HCT116 (cell line): ENCODE measurements at regions not wholly inside any gene's neighbourhood (a gene's known extent, or its start where the extent isn't known, plus 50 kb on each side); places are given as distances from the start of the nearest gene placed in this dataset.
A peak's percentile ranks its signal among the peaks of the same experiment; 100 is the strongest.

ENCODE experiments used
- ATAC-seq: fragments of 200-7000 bp; cut with Tn5 transposase; 2 replicates; pipeline ENCODE4 v1.9.1; 2020; ENCODE audit warnings: mild to moderate bottlenecking, moderate library complexity
- BruUV-seq: library from RNA; stranded (reverse); fragments of 400-500 nt; replicated peaks from 2 replicates; lab custom pipeline; 2021; lab: Mats Ljungman, UMichigan
- CTCF ChIA-PET: fragments of 300-600 bp; sonication (Branson Sonifier 250); formaldehyde crosslinking; loops from one replicate; lab custom pipeline; 2021; ENCODE audit warnings: antibody characterized with exemption; lab: Charles Lee
- POLR2A ChIA-PET: fragments of 300-600, 350-600 bp; sonication (Branson Sonifier 250); formaldehyde crosslinking; loops from one replicate; lab custom pipeline; 2021; ENCODE audit warnings: antibody characterized with exemption; lab: Charles Lee
- RAD21 ChIA-PET, 2 experiments: fragments of 300-600 bp; sonication (Branson Sonifier 250); formaldehyde crosslinking; loops; one replicate each; lab custom pipeline; 2023; ENCODE audit warnings: low total read pairs in 2 of 2; ENCODE audit not compliant: uncharacterized antibody in 2 of 2, unreplicated experiment in 2 of 2, low non-redundant PET in 1 of 2; lab: Charles Lee
- DNase-seq: peaks from one replicate; pipeline ENCODE4 v3.0.0-alpha.2; 2010; ENCODE audit warnings: low read depth, low spot score
- H2AFZ ChIP-seq: fragments of 200-600 bp; shearing (Covaris generic), sonication (generic); 2 replicates; pipeline ENCODE4 v1.6.1; 2017; ENCODE audit warnings: low read depth, mixed run types, mixed read lengths, antibody characterized with exemption, low read length; ENCODE audit not compliant: poor library complexity, severe bottlenecking
- H3K27ac ChIP-seq: 2 replicates; pipeline ENCODE4 v1.5.1; 2012; ENCODE audit warnings: low read depth, low read length
- H3K27me3 ChIP-seq: fragments of 200-600 bp; sonication (generic); 2 replicates; pipeline ENCODE4 v1.6.1; 2016; ENCODE audit warnings: mixed run types, low read length, mixed read lengths; ENCODE audit not compliant: insufficient read depth
- H3K36me3 ChIP-seq, 2 experiments: fragments of 200-500 bp in 1 of 2; fragments of 200-600 bp in 1 of 2; sonication (Bioruptor generic) in 1 of 2; sonication (generic) in 1 of 2; 2 replicates each; pipeline versions ENCODE4 v1.5.1 to v1.6.1; 2014 to 2016; ENCODE audit warnings: low read length in 2 of 2, inconsistent platforms in 1 of 2, mixed read lengths in 1 of 2, mixed run types in 1 of 2; ENCODE audit not compliant: insufficient read depth in 2 of 2, control insufficient read depth in 1 of 2
- H3K4me1 ChIP-seq, 2 experiments: fragments of 200-600 bp in 1 of 2; sonication (generic) in 1 of 2; 2 replicates each; pipeline versions ENCODE4 v1.5.1 to v1.6.1; 2012 to 2017; ENCODE audit warnings: low read length in 2 of 2, inconsistent platforms in 1 of 2, mild to moderate bottlenecking in 1 of 2, mixed read lengths in 1 of 2, mixed run types in 1 of 2, moderate library complexity in 1 of 2; ENCODE audit not compliant: insufficient read depth in 2 of 2, control insufficient read depth in 1 of 2
- H3K4me2 ChIP-seq: fragments of 200-600 bp; sonication (generic); 2 replicates; pipeline ENCODE4 v1.6.1; 2017; ENCODE audit warnings: mixed run types, low read length, mixed read lengths
- H3K4me3 ChIP-seq, 2 experiments: fragments of 200-600 bp in 1 of 2; sonication (generic) in 1 of 2; replicated peaks in 1 of 2; 2 replicates each; pipeline ENCODE4 v1.5.1; 2011 to 2016; ENCODE audit warnings: low read length in 2 of 2, control low read depth in 1 of 2, low read depth in 1 of 2, mild to moderate bottlenecking in 1 of 2, mixed read lengths in 1 of 2, mixed run types in 1 of 2
- H3K79me2 ChIP-seq: fragments of 200-600 bp; sonication (generic); 2 replicates; pipeline ENCODE4 v1.6.1; 2017; ENCODE audit warnings: mild to moderate bottlenecking, mixed run types, low read length, moderate library complexity, mixed read lengths; ENCODE audit not compliant: insufficient read depth
- H3K9ac ChIP-seq: fragments of 200-600 bp; sonication (generic); 2 replicates; pipeline ENCODE4 v1.6.1; 2016; ENCODE audit warnings: low read length, mixed read lengths
- H3K9me2 ChIP-seq: fragments of 200-600 bp; sonication (generic), shearing (Covaris generic); 2 replicates; pipeline ENCODE4 v1.6.1; 2017; ENCODE audit warnings: mixed run types, mild to moderate bottlenecking, moderate library complexity; ENCODE audit not compliant: insufficient read depth
- H3K9me3 ChIP-seq, 2 experiments: fragments of 200-500 bp in 1 of 2; fragments of 200-600 bp in 1 of 2; sonication (Bioruptor generic) in 1 of 2; sonication (generic) in 1 of 2; 2 replicates each; pipeline ENCODE4 v1.6.1; 2014 to 2017; ENCODE audit warnings: low read length in 2 of 2, mixed read lengths in 2 of 2, inconsistent platforms in 1 of 2, low read depth in 1 of 2, mild to moderate bottlenecking in 1 of 2, mixed run types in 1 of 2, moderate library complexity in 1 of 2; ENCODE audit not compliant: control insufficient read depth in 1 of 2, insufficient read depth in 1 of 2
- H4K20me1 ChIP-seq: fragments of 200-600 bp; sonication (generic), shearing (Covaris generic); 2 replicates; pipeline ENCODE4 v1.6.1; 2017; ENCODE audit warnings: mixed run types, mild to moderate bottlenecking, moderate library complexity; ENCODE audit not compliant: insufficient read depth
- CBX3 ChIP-seq: IDR thresholded peaks from 2 replicates; pipeline ENCODE4 v1.6.1; 2012; ENCODE audit warnings: low read depth
- CEBPB ChIP-seq: IDR thresholded peaks from 2 replicates; pipeline ENCODE4 v1.6.1; 2012; ENCODE audit warnings: low read depth
- EGR1 ChIP-seq: IDR thresholded peaks from 2 replicates; pipeline ENCODE4 v1.6.1; 2012; ENCODE audit warnings: low read depth
- ELF1 ChIP-seq: IDR thresholded peaks from 2 replicates; pipeline ENCODE4 v1.6.1; 2012; ENCODE audit warnings: low read depth, borderline replicate concordance
- POLR2AphosphoS5 ChIP-seq: IDR thresholded peaks from 2 replicates; pipeline ENCODE4 v1.6.1; 2011; ENCODE audit warnings: mild to moderate bottlenecking, low read depth, low read length, moderate library complexity
- SP1 ChIP-seq: IDR thresholded peaks from 2 replicates; pipeline ENCODE4 v1.6.1; 2012; ENCODE audit warnings: low read depth
- TCF7L2 ChIP-seq: IDR thresholded peaks from 2 replicates; pipeline ENCODE4 v1.7.0; 2011; ENCODE audit warnings: borderline replicate concordance, inconsistent platforms; ENCODE audit not compliant: insufficient read depth, insufficient read length; ENCODE audit errors: extremely low read depth
- ZNF274 ChIP-seq: fragments of 200-500 bp; sonication (Bioruptor generic); IDR thresholded peaks from 2 replicates; pipeline ENCODE4 v1.6.1; 2014; ENCODE audit warnings: mild to moderate bottlenecking, low read depth, low read length, inconsistent platforms
- intact Hi-C: fragments of 100-400 bp; cut with micrococcal nuclease; formaldehyde crosslinking; loops from 2 replicates; pipeline ENCODE4 v1.10.0; 2022
- TF ChIP-seq, protein P1 (sequence below): IDR thresholded peaks from 2 replicates; pipeline ENCODE4 v1.6.1; 2012; ENCODE audit warnings: low read depth
- TF ChIP-seq, protein P2 (sequence below), 3 experiments: fragments of 200-600 bp in 1 of 3; sonication (generic) in 1 of 3; IDR thresholded peaks in 2 of 3; conservative IDR thresholded peaks in 1 of 3; 2 replicates each; pipeline ENCODE4 v1.5.1; 2012 to 2017; ENCODE audit warnings: low read depth in 2 of 3, low read length in 2 of 3, antibody characterized with exemption in 1 of 3, borderline replicate concordance in 1 of 3, control low read depth in 1 of 3, mild to moderate bottlenecking in 1 of 3, mixed read lengths in 1 of 3, mixed run types in 1 of 3, moderate library complexity in 1 of 3; ENCODE audit not compliant: insufficient read depth in 1 of 3

DNA sequence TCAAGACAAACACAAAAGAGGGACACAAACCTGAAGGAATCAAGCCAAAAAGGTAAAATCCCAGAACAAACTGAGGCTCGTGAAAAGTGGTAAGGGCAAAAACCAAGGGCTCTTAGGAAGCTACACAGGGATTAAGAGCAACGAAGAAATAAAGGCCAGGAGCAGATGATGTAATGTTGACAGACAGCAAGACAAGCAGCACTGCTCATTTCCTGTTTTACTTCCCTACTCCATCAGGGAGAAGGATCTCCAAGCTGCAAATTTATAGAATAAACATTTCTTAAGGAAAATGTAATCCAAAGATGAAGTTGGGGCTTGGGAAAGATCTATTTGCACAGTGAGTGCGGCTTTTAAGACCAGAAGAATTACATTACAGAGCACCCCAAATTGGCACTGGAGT lies 182.3 kb upstream of the MAP1B start:
- no peaks in the 10 kb centered on the region for H3K27me3 ChIP-seq
- H3K4me1 ChIP-seq, result peaks cover 6 to 34% of the 10 kb centered on the region in 2 experiments; a peak in 3 of 4 replicates
- no TSS peak for BruUV-seq
- no peaks in the 10 kb centered on the region for H4K20me1 ChIP-seq
- no peak overlapping the region for H3K9ac ChIP-seq
- no peaks in the 10 kb centered on the region for H3K9me3 ChIP-seq
- no peaks in the 10 kb centered on the region for H3K79me2 ChIP-seq
- ATAC-seq, result no peak
- H3K27ac ChIP-seq, result no peak overlapping the region
- ChIA-PET CTCF (no interaction called here), RAD21 (no interaction called here)
- H3K36me3 ChIP-seq, result no peaks in the 10 kb centered on the region
- TF ChIP-seq, protein P1, sequence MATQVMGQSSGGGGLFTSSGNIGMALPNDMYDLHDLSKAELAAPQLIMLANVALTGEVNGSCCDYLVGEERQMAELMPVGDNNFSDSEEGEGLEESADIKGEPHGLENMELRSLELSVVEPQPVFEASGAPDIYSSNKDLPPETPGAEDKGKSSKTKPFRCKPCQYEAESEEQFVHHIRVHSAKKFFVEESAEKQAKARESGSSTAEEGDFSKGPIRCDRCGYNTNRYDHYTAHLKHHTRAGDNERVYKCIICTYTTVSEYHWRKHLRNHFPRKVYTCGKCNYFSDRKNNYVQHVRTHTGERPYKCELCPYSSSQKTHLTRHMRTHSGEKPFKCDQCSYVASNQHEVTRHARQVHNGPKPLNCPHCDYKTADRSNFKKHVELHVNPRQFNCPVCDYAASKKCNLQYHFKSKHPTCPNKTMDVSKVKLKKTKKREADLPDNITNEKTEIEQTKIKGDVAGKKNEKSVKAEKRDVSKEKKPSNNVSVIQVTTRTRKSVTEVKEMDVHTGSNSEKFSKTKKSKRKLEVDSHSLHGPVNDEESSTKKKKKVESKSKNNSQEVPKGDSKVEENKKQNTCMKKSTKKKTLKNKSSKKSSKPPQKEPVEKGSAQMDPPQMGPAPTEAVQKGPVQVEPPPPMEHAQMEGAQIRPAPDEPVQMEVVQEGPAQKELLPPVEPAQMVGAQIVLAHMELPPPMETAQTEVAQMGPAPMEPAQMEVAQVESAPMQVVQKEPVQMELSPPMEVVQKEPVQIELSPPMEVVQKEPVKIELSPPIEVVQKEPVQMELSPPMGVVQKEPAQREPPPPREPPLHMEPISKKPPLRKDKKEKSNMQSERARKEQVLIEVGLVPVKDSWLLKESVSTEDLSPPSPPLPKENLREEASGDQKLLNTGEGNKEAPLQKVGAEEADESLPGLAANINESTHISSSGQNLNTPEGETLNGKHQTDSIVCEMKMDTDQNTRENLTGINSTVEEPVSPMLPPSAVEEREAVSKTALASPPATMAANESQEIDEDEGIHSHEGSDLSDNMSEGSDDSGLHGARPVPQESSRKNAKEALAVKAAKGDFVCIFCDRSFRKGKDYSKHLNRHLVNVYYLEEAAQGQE, result no peak
- TF ChIP-seq ELF1, result 0 out of 2 replicates have a peak, but pooled peaks have one; percentile 15
- TF ChIP-seq, all 23 proteins: peak for 1
- Histone ChIP-seq H3K9me2 (no peaks in the 10 kb centered on the region), H3K4me2 (no peak overlapping the region), H3K4me3 (no peak overlapping the region), H2AFZ (peak overlapping the region; percentile 81)
- POLR2A ChIA-PET, result no interaction called here
- intact Hi-C loops, result no loop called here
- DNase-seq, result no peak

DNA sequence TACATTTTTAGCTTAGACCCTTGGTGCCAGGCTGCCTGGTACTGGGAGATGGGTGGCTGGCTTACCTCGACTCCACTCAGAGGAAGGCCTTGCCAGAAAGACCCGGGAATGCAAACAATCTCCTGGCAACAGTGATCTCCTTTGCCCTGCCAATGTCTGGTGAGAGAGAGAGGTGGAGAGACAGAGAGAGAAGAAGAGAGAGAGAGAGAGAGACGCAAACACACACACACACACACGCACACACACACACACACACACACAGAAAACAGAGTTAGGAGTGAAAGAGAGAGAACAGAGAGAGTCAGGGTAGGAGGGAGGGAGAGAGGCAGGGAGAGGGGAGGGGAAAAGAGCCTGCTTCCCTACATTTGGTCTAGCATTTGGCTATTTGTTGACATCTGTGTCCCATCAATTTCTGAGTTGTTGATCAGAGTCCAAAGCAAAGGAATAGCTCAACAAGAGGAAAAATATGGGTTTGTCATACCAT lies 181.6 kb upstream of the MAP1B start:
- ChIA-PET RAD21 (no interaction called here), CTCF (no interaction called here)
- TF ChIP-seq, protein P2, sequence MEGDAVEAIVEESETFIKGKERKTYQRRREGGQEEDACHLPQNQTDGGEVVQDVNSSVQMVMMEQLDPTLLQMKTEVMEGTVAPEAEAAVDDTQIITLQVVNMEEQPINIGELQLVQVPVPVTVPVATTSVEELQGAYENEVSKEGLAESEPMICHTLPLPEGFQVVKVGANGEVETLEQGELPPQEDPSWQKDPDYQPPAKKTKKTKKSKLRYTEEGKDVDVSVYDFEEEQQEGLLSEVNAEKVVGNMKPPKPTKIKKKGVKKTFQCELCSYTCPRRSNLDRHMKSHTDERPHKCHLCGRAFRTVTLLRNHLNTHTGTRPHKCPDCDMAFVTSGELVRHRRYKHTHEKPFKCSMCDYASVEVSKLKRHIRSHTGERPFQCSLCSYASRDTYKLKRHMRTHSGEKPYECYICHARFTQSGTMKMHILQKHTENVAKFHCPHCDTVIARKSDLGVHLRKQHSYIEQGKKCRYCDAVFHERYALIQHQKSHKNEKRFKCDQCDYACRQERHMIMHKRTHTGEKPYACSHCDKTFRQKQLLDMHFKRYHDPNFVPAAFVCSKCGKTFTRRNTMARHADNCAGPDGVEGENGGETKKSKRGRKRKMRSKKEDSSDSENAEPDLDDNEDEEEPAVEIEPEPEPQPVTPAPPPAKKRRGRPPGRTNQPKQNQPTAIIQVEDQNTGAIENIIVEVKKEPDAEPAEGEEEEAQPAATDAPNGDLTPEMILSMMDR (IDR thresholded peaks at IDR 0.05 in 2 of 3, conservative IDR thresholded peaks at IDR 0.05 in 1 of 3; ENCODE audit: borderline replicate concordance in 1 of 3, insufficient read depth in 1 of 3, low read depth in 2 of 3, low read length in 2 of 3), result no peak
- TF ChIP-seq ZNF274 (no peak), CBX3 (no peak), EGR1 (no peak), POLR2AphosphoS5 (no peak), SP1 (no peak), CEBPB (no peak), TCF7L2 (no peak)
- TF ChIP-seq, protein P1, result no peak

More for the DNA sequence above, 181.6 kb upstream of the MAP1B start:
- intact Hi-C loops, result no loop called here
- BruUV-seq, result no TSS peak
- Histone ChIP-seq H3K4me1 (peaks cover 6 to 34% of the 10 kb centered on the region in 2 experiments; a peak in 3 of 4 replicates), H2AFZ (no peak overlapping the region), H3K36me3 (no peaks in the 10 kb centered on the region), H3K27me3 (no peaks in the 10 kb centered on the region), H3K9me2 (no peaks in the 10 kb centered on the region), H4K20me1 (no peaks in the 10 kb centered on the region), H3K79me2 (no peaks in the 10 kb centered on the region), H3K4me2 (no peak overlapping the region), H3K9me3 (no peaks in the 10 kb centered on the region), H3K27ac (no peak overlapping the region), H3K4me3 (no peak overlapping the region), H3K9ac (no peak overlapping the region)
- DNase-seq, result no peak
- POLR2A ChIA-PET, result no interaction called here
- no peak for ATAC-seq
